Mammary epithelial cell (primary cell): ENCODE measurements at regions not wholly inside any gene's neighbourhood (a gene's known extent, or its start where the extent isn't known, plus 50 kb on each side); places are given as distances from the start of the nearest gene placed in this dataset.

Source experiments
- CTCF ChIP-seq, 2 donors: IDR thresholded peaks in 1 of 2; conservative IDR thresholded peaks in 1 of 2; 2 replicates each; pipeline ENCODE4 v1.5.1; 2011 to 2012; ENCODE audit warnings: inconsistent platforms in 2 of 2, low read length in 2 of 2, mild to moderate bottlenecking in 2 of 2, control low read depth in 1 of 2, low read depth in 1 of 2; ENCODE audit not compliant: insufficient read depth in 1 of 2; ENCODE audit errors: extremely low read depth in 1 of 2
- EZH2 ChIP-seq: IDR thresholded peaks from 2 replicates; pipeline ENCODE4 v1.6.1; 2012; ENCODE audit warnings: low read length, inconsistent platforms, borderline replicate concordance

- TF ChIP-seq CTCF (conservative IDR thresholded peaks at IDR 0.05 in 1 of 2, IDR thresholded peaks at IDR 0.05 in 1 of 2; ENCODE audit: extremely low read depth in 1 of 2, insufficient read depth in 1 of 2, low read depth in 1 of 2, low read length in 2 of 2): no peak
- no peak for TF ChIP-seq EZH2
These were observed 264.3 kb upstream of the C16orf82 start for GRCh38 chr16:26802440-26802839.
